VCaP (cell line): ENCODE measurements at regions not wholly inside any gene's neighbourhood (a gene's known extent, or its start where the extent isn't known, plus 50 kb on each side); places are given as distances from the start of the nearest gene placed in this dataset.
A peak's percentile ranks its signal among the peaks of the same experiment; 100 is the strongest.

Experiments used
- H3K27ac ChIP-seq: fragments of 450-650 bp; 2 replicates; pipeline ENCODE4 v1.5.1; 2017
- TF ChIP-seq, protein P1 (sequence below): fragments of 450-650 bp; conservative IDR thresholded peaks from 2 replicates; pipeline ENCODE4 v1.5.1; 2017; ENCODE audit warnings: mild to moderate bottlenecking, moderate library complexity

DNA sequence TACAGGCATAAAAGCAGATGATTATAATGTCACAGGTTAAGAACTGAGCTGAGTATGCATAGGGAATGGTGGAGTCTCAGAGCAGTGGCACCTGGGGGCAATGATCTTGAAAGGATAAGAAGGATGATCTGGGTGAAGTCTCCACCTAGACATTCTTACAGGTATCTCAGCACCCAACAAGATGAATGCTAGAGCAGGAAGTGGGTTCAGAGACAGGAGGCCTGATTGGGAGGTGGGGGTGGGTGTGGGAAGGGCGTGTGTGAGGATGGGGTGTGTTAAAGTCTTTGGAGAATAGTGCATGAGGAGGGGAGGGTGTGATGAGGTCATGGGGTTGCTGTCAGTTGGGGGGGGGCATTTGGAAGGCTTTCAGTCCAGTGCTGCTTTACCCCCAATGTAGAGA lies 78.8 kb upstream of the UPP2 start:
- TF ChIP-seq, protein P1, sequence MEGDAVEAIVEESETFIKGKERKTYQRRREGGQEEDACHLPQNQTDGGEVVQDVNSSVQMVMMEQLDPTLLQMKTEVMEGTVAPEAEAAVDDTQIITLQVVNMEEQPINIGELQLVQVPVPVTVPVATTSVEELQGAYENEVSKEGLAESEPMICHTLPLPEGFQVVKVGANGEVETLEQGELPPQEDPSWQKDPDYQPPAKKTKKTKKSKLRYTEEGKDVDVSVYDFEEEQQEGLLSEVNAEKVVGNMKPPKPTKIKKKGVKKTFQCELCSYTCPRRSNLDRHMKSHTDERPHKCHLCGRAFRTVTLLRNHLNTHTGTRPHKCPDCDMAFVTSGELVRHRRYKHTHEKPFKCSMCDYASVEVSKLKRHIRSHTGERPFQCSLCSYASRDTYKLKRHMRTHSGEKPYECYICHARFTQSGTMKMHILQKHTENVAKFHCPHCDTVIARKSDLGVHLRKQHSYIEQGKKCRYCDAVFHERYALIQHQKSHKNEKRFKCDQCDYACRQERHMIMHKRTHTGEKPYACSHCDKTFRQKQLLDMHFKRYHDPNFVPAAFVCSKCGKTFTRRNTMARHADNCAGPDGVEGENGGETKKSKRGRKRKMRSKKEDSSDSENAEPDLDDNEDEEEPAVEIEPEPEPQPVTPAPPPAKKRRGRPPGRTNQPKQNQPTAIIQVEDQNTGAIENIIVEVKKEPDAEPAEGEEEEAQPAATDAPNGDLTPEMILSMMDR, result no peak
- no peak overlapping the region for H3K27ac ChIP-seq

DNA sequence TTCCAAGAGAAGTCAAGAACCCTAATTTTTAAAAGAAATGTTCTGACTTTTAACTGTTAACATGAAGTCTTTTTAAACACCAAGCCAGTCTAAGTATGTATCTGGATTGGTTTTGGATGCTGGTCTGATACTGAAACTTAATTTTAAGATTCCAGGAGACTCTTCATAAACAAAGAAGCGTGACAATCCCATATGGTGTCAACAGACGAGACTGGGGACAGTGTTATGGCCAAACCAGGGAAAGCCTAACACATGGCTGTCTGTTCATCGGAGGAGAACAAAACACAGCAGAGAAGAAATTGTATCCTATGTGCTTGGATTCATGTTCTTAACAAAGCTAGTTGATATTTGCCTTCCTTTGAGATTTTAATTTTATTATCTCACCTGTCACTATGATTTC lies 80.5 kb upstream of the UPP2 start:
- H3K27ac ChIP-seq, result no peak overlapping the region

GRCh38 chr2:158015428-158016076 lies 86.1 kb upstream of the UPP2 start:
- TF ChIP-seq, protein P1, result no peak
- H3K27ac ChIP-seq, result no peak overlapping the region; the same call in 1 of the 2 replicates

More for the DNA sequence above, 80.5 kb upstream of the UPP2 start:
- TF ChIP-seq, protein P1, result no peak

- peak overlapping the region; percentile 78 for H3K27ac ChIP-seq
- TF ChIP-seq, protein P1, result no peak
These were observed 87.8 kb upstream of the UPP2 start for GRCh38 chr2:158013891-158014290.

- TF ChIP-seq, protein P1, result no peak
- no peak overlapping the region for H3K27ac ChIP-seq
These were observed 90.5 kb upstream of the UPP2 start for GRCh38 chr2:158011055-158011771.

- TF ChIP-seq, protein P1, result no peak
- H3K27ac ChIP-seq, result no peak overlapping the region
These were observed 92.3 kb upstream of the UPP2 start for GRCh38 chr2:158009399-158009798.

DNA sequence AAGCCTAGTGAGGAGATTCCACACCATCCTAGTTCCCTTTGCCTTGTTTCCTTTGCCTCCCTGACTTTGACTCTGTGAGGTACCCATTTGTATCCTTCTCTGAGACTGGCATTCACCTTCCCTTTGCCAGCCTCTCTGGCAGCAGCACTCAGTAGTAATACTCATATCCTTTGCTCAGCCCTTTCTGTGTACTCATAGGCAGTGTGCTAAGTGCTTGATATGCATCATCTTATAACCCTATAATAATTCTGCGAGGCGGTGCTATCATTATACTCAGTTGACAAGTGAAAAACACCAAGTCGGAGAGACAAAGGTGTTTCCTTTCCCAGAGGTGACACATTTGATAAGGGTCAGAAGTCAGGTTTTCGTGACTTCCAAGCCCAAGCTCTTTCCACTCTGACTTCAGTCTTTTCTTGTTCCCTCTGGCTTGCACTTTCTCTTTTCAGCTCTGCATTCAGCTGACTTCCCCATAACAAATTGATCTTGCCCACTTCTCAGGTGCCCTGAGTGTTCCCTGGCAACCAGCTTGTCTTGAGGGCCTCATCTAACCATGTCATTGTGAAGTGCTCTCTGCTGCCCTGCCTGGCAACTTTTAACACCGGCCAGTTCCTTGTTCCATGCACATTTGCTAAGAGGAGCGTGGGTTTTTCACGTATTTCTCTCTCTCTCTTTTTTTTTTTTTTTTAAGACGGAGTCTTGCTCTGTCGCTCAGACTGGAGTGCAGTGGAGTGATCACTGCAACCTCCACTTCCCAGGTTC lies 94.5 kb upstream of the UPP2 start:
- TF ChIP-seq, protein P1, result peak; percentile 37

More for the DNA sequence above, 94.5 kb upstream of the UPP2 start:
- no peak overlapping the region for H3K27ac ChIP-seq
